HepG2 (cell line): ENCODE measurements at regions not wholly inside any gene's neighbourhood (a gene's known extent, or its start where the extent isn't known, plus 50 kb on each side); places are given as distances from the start of the nearest gene placed in this dataset.

Experiments
- AHR ChIP-seq: IDR thresholded peaks from 2 replicates; pipeline ENCODE4 v1.6.1; 2018; ENCODE audit warnings: missing genetic modification reagents, missing compliant biosample characterization
- HMGXB4 ChIP-seq, 2 experiments: sonication (generic) in 1 of 2; formaldehyde crosslinking in 1 of 2; IDR thresholded peaks; 2 replicates each; pipeline versions ENCODE4 v1.4.0 to v1.6.1; 2018 to 2020; ENCODE audit warnings: missing genetic modification reagents in 2 of 2, borderline replicate concordance in 1 of 2, low read depth in 1 of 2, mild to moderate bottlenecking in 1 of 2, missing biosample characterization in 1 of 2
- HOXA9 ChIP-seq: sonication (generic); formaldehyde crosslinking; IDR thresholded peaks from 2 replicates; pipeline ENCODE4 v1.8.1; 2022; ENCODE audit warnings: missing genetic modification reagents, mild to moderate bottlenecking, moderate library complexity, borderline replicate concordance
- MATR3 ChIP-seq: sonication (generic); formaldehyde crosslinking; IDR thresholded peaks from 2 replicates; pipeline ENCODE4 v1.4.0; 2020; ENCODE audit warnings: missing genetic modification reagents
- MIXL1 ChIP-seq: IDR thresholded peaks from 2 replicates; pipeline ENCODE4 v1.6.1; 2016
- PRDM15 ChIP-seq: sonication (generic); formaldehyde crosslinking; IDR thresholded peaks from 2 replicates; pipeline ENCODE4 v1.4.0; 2020; ENCODE audit warnings: missing genetic modification reagents
- REXO4 ChIP-seq: sonication (generic); formaldehyde crosslinking; IDR thresholded peaks from 2 replicates; pipeline ENCODE4 v1.8.0; 2022; ENCODE audit warnings: missing genetic modification reagents, mild to moderate bottlenecking, borderline replicate concordance
- RXRA ChIP-seq: sonication (generic); formaldehyde crosslinking; IDR thresholded peaks from 2 replicates; pipeline ENCODE4 v1.5.1; 2020; ENCODE audit warnings: missing genetic modification reagents
- SALL1 ChIP-seq: sonication (generic); formaldehyde crosslinking; IDR thresholded peaks from 2 replicates; pipeline ENCODE4 v1.8.0; 2022; ENCODE audit warnings: mild to moderate bottlenecking, missing genetic modification reagents
- SP1 ChIP-seq, 2 experiments: fragments of 450-650 bp in 1 of 2; sonication (generic) in 1 of 2; formaldehyde crosslinking in 1 of 2; IDR thresholded peaks; 2 replicates each; pipeline versions ENCODE4 v1.4.0 to v1.6.1; 2016 to 2020; ENCODE audit warnings: missing genetic modification reagents in 1 of 2
- ZFP41 ChIP-seq: sonication (generic); formaldehyde crosslinking; IDR thresholded peaks from 2 replicates; pipeline ENCODE4 v1.4.0; 2020; ENCODE audit warnings: mild to moderate bottlenecking, missing genetic modification reagents, borderline replicate concordance
- ZFP82 ChIP-seq: sonication (generic); formaldehyde crosslinking; IDR thresholded peaks from 2 replicates; pipeline ENCODE4 v1.5.1; 2020; ENCODE audit warnings: mild to moderate bottlenecking, missing genetic modification reagents, borderline replicate concordance
- ZNF180 ChIP-seq: sonication (generic); formaldehyde crosslinking; IDR thresholded peaks from 2 replicates; pipeline ENCODE4 v1.4.0; 2020; ENCODE audit warnings: low read depth, missing genetic modification reagents, borderline replicate concordance
- ZNF530 ChIP-seq: sonication (generic); formaldehyde crosslinking; IDR thresholded peaks from 2 replicates; pipeline ENCODE4 v1.5.0; 2020; ENCODE audit warnings: low read depth, mild to moderate bottlenecking, missing genetic modification reagents
- TF ChIP-seq, protein P1 (sequence below): sonication (generic); formaldehyde crosslinking; IDR thresholded peaks from 2 replicates; pipeline ENCODE4 v1.4.0; 2020; ENCODE audit warnings: mild to moderate bottlenecking, missing genetic modification reagents, borderline replicate concordance
- TF ChIP-seq, protein P2 (sequence below): sonication (generic); formaldehyde crosslinking; IDR thresholded peaks from 2 replicates; pipeline ENCODE4 v1.8.1; 2022; ENCODE audit warnings: low read depth, mild to moderate bottlenecking, missing genetic modification reagents

DNA sequence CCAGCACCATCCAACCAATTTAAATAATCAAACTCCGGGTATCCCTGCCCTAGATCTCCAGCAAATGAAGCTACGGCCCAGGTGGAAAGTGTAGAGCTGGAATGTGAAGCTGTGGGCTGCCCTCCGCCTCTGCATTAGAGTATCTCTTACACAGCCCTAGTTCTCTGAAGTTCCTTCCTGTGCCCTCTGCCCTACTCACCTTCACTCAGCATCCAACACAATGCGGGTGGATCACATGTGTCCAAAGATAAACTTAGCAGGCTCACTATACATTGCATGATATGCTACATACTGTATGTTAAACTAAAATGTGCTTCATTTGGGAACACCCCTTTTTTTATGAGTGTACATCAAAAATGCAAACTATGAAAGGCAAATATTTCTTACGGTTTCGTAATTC lies 70.0 kb upstream of the RAD23B start (continued):
- TF ChIP-seq PRDM15 (CRISPR knock-in tag): no peak
- TF ChIP-seq MIXL1 (CRISPR knock-in tag): no peak
- TF ChIP-seq, protein P1, sequence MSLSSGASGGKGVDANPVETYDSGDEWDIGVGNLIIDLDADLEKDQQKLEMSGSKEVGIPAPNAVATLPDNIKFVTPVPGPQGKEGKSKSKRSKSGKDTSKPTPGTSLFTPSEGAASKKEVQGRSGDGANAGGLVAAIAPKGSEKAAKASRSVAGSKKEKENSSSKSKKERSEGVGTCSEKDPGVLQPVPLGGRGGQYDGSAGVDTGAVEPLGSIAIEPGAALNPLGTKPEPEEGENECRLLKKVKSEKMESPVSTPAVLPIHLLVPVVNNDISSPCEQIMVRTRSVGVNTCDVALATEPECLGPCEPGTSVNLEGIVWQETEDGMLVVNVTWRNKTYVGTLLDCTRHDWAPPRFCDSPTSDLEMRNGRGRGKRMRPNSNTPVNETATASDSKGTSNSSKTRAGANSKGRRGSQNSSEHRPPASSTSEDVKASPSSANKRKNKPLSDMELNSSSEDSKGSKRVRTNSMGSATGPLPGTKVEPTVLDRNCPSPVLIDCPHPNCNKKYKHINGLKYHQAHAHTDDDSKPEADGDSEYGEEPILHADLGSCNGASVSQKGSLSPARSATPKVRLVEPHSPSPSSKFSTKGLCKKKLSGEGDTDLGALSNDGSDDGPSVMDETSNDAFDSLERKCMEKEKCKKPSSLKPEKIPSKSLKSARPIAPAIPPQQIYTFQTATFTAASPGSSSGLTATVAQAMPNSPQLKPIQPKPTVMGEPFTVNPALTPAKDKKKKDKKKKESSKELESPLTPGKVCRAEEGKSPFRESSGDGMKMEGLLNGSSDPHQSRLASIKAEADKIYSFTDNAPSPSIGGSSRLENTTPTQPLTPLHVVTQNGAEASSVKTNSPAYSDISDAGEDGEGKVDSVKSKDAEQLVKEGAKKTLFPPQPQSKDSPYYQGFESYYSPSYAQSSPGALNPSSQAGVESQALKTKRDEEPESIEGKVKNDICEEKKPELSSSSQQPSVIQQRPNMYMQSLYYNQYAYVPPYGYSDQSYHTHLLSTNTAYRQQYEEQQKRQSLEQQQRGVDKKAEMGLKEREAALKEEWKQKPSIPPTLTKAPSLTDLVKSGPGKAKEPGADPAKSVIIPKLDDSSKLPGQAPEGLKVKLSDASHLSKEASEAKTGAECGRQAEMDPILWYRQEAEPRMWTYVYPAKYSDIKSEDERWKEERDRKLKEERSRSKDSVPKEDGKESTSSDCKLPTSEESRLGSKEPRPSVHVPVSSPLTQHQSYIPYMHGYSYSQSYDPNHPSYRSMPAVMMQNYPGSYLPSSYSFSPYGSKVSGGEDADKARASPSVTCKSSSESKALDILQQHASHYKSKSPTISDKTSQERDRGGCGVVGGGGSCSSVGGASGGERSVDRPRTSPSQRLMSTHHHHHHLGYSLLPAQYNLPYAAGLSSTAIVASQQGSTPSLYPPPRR (CRISPR knock-in tag): no peak
- TF ChIP-seq RXRA (CRISPR knock-in tag): peak; percentile 62; the same call in 1 of the 2 replicates
- peak; percentile 38; the same call in 1 of the 2 replicates for TF ChIP-seq ZFP82
- no peak for TF ChIP-seq ZNF530 (CRISPR knock-in tag)
- TF ChIP-seq ZFP41 (CRISPR knock-in tag): no peak
- TF ChIP-seq SALL1 (CRISPR knock-in tag): peak; percentile 48; the same call in 1 of the 2 replicates
- TF ChIP-seq HMGXB4 (CRISPR knock-in tag; IDR thresholded peaks at IDR 0.05; ENCODE audit: borderline replicate concordance in 1 of 2, low read depth in 1 of 2): no peak
- TF ChIP-seq, protein P2, sequence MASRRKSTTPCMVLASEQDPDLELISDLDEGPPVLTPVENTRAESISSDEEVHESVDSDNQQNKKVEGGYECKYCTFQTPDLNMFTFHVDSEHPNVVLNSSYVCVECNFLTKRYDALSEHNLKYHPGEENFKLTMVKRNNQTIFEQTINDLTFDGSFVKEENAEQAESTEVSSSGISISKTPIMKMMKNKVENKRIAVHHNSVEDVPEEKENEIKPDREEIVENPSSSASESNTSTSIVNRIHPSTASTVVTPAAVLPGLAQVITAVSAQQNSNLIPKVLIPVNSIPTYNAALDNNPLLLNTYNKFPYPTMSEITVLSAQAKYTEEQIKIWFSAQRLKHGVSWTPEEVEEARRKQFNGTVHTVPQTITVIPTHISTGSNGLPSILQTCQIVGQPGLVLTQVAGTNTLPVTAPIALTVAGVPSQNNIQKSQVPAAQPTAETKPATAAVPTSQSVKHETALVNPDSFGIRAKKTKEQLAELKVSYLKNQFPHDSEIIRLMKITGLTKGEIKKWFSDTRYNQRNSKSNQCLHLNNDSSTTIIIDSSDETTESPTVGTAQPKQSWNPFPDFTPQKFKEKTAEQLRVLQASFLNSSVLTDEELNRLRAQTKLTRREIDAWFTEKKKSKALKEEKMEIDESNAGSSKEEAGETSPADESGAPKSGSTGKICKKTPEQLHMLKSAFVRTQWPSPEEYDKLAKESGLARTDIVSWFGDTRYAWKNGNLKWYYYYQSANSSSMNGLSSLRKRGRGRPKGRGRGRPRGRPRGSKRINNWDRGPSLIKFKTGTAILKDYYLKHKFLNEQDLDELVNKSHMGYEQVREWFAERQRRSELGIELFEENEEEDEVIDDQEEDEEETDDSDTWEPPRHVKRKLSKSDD (CRISPR knock-in tag): no peak
- TF ChIP-seq AHR (CRISPR knock-in tag): no peak
- TF ChIP-seq HOXA9 (CRISPR knock-in tag): no peak
- TF ChIP-seq SP1 (IDR thresholded peaks at IDR 0.05): no peak
- no peak for TF ChIP-seq SP1 (CRISPR knock-in tag; IDR thresholded peaks at IDR 0.05)
- TF ChIP-seq REXO4: no peak
- TF ChIP-seq MATR3 (CRISPR knock-in tag): no peak
- no peak for TF ChIP-seq ZNF180 (CRISPR knock-in tag)
